Neural cell (in vitro differentiated cells): ENCODE measurements at regions not wholly inside any gene's neighbourhood (a gene's known extent, or its start where the extent isn't known, plus 50 kb on each side); places are given as distances from the start of the nearest gene placed in this dataset.

Source experiments
- CTCF ChIP-seq: fragments of 450-650 bp; IDR thresholded peaks from 2 replicates; pipeline ENCODE4 v1.5.1; 2014; ENCODE audit warnings: antibody characterized with exemption, mild to moderate bottlenecking, moderate library complexity; ENCODE audit not compliant: poor library complexity, severe bottlenecking
- POLR2AphosphoS5 ChIP-seq: IDR thresholded peaks from 2 replicates; pipeline ENCODE4 v1.6.1; 2012
- RAD21 ChIP-seq: fragments of 450-650 bp; conservative IDR thresholded peaks from 2 replicates; pipeline ENCODE4 v1.6.1; 2014; ENCODE audit warnings: antibody characterized with exemption, mild to moderate bottlenecking, moderate library complexity

DNA sequence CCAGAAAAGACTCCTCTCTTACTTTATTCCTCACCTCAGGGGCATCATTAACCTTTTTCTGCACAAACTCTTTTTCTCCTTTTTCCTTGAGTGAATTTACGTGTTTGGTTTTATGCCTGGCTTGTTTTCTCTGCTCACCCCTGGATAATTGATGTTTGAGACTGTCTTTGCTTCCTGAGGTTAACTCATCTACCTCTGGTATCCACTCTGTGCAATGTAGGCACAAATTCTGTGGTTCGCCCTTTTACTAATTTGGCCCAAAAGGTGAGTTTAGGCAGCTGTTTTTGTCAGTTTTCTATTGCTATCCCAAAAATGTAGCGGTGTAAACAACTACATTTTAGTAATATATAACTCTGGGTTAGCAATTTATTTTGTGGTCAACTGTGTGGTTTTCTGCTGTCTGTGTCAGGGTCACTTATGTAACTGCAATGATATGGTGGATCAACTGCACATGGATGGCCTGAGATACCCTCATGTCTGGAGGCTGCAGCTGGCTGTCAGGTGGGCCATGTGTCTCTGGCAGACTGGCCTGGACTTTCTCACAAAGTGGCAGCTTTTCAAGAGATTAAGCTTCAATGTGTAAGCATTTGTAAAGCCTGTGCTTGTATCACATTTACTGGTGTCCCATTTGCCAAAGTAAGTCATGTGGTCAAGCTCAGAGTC is 329.7 kb downstream of the FSIP2 start:
- TF ChIP-seq RAD21 (no peak), CTCF (no peak), POLR2AphosphoS5 (no peak)
